ENCODE measurements at regions not wholly inside any gene's neighbourhood (a gene's known extent, or its start where the extent isn't known, plus 50 kb on each side); places are given as distances from the start of the nearest gene placed in this dataset. TPM values are rescaled to one million over a fixed set of nuclear protein-coding genes. Genes with fewer than 3 reads are reported as not detected.
A peak's percentile ranks its signal among the peaks of the same experiment; 100 is the strongest.
"Not testable (repeated sequence)": the region's sequence is repeated elsewhere in the genome, so short reads cannot be mapped to it uniquely, and the experiment has no call there.

DNA sequence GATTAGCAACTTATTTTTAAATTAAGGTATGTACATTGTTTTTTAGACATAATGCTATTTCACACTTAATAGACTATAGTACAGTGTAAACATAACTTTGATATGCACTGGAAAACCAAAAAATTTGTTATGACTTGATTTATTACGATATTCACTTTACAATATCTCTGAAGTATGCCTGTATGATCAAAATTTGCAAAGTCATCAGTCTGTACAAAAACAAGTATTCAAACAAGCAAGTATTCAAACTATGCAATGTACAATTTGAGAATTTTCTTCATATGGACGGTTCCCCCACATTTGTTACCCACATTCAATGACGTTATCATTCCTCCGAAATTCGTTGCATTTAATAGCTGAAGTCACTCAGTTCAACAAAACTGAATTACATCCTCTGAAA, 147.9 kb downstream of the AVL9 start:
- no peak overlapping the region for H3K4me3 ChIP-seq (ENCODE audit: low read depth, low read length, poor library complexity, severe bottlenecking)
- no peaks in the 10 kb centered on the region for H3K9me3 ChIP-seq (ENCODE audit: low read length)
- intact Hi-C loops (cut with micrococcal nuclease; ENCODE audit: unreplicated experiment): no loop called here
- ChIA-PET POLR2A (no interaction called here), CTCF (ENCODE audit: unreplicated experiment) (no interaction called here)
- no peak overlapping the region for H2AFZ ChIP-seq (ENCODE audit: low read length)
- no peaks in the 10 kb centered on the region for H3K36me3 ChIP-seq (ENCODE audit: insufficient read depth, low read length)
- H3K4me1 ChIP-seq (ENCODE audit: insufficient read depth, low read length, poor library complexity, severe bottlenecking): peaks cover 3% of the 10 kb centered on the region
- BruUV-seq (replicated peaks): no TSS peak
- no peaks in the 10 kb centered on the region for H4K20me1 ChIP-seq (ENCODE audit: insufficient read depth, low read length)
- no peak overlapping the region for H3K4me2 ChIP-seq (ENCODE audit: low read length)
- H3K9me2 ChIP-seq (ENCODE audit: insufficient read depth, low read length): no peaks in the 10 kb centered on the region
- DNase-seq (ENCODE audit: low spot score): no peak
- H3K79me2 ChIP-seq (ENCODE audit: insufficient read depth, low read depth, low read length): no peaks in the 10 kb centered on the region
- no peak for TF ChIP-seq EZH2phosphoT487 (IDR thresholded peaks at IDR 0.05; ENCODE audit: borderline replicate concordance, low read depth, low read length)
- no peak for TF ChIP-seq CTCF (conservative IDR thresholded peaks at IDR 0.05; ENCODE audit: low read length)
- no peak overlapping the region for H3K27ac ChIP-seq (ENCODE audit: low read depth, low read length, poor library complexity, severe bottlenecking)

GRCh38 chr7:32639122-32639521, 143.8 kb downstream of the AVL9 start:
- POLR2A ChIA-PET: no interaction called here
- TF ChIP-seq CTCF (conservative IDR thresholded peaks at IDR 0.05; ENCODE audit: low read length) (no peak), EZH2phosphoT487 (IDR thresholded peaks at IDR 0.05; ENCODE audit: borderline replicate concordance, low read depth, low read length) (no peak)
- BruUV-seq (replicated peaks): no TSS peak

GRCh38 chr7:32638479-32639121, 143.3 kb downstream of the AVL9 start:
- not testable (repeated sequence) for H3K4me1 ChIP-seq (ENCODE audit: insufficient read depth, low read length, poor library complexity, severe bottlenecking); H3K4me2 ChIP-seq (ENCODE audit: low read length); H3K79me2 ChIP-seq (ENCODE audit: insufficient read depth, low read depth, low read length); H3K4me3 ChIP-seq (ENCODE audit: low read depth, low read length, poor library complexity, severe bottlenecking); H3K27ac ChIP-seq (ENCODE audit: low read depth, low read length, poor library complexity, severe bottlenecking); H4K20me1 ChIP-seq (ENCODE audit: insufficient read depth, low read length); BruUV-seq (replicated peaks); H3K36me3 ChIP-seq (ENCODE audit: insufficient read depth, low read length); H2AFZ ChIP-seq (ENCODE audit: low read length); H3K9me3 ChIP-seq (ENCODE audit: low read length); H3K9me2 ChIP-seq (ENCODE audit: insufficient read depth, low read length)
- POLR2A ChIA-PET: interaction anchor here (2.1 kb wide), 1 partner anchor 143 kb away, joined by 7 read pairs; the partner anchor contains the start of gene AVL9
- CTCF ChIA-PET (ENCODE audit: unreplicated experiment): interaction anchor here (0.6 kb wide), 1 partner anchor 349 kb away, joined by 3 read pairs; no protein-coding TSS in a partner anchor
- intact Hi-C loops (cut with micrococcal nuclease; ENCODE audit: unreplicated experiment): loop anchor here (5.0 to 10.0 kb wide), 2 partner anchors 64 to 146 kb away; partner anchors contain the start of gene LSM5
- DNase-seq (ENCODE audit: low spot score): peak; percentile 26

More at GRCh38 chr7:32639122-32639521, 143.8 kb downstream of the AVL9 start:
- Histone ChIP-seq H4K20me1 (ENCODE audit: insufficient read depth, low read length) (no peaks in the 10 kb centered on the region), H3K9me3 (ENCODE audit: low read length) (no peaks in the 10 kb centered on the region), H2AFZ (ENCODE audit: low read length) (no peak overlapping the region), H3K4me2 (ENCODE audit: low read length) (no peak overlapping the region), H3K36me3 (ENCODE audit: insufficient read depth, low read length) (no peaks in the 10 kb centered on the region), H3K9me2 (ENCODE audit: insufficient read depth, low read length) (no peaks in the 10 kb centered on the region), H3K27ac (ENCODE audit: low read depth, low read length, poor library complexity, severe bottlenecking) (no peak overlapping the region), H3K4me3 (ENCODE audit: low read depth, low read length, poor library complexity, severe bottlenecking) (no peak overlapping the region), H3K79me2 (ENCODE audit: insufficient read depth, low read depth, low read length) (no peaks in the 10 kb centered on the region), H3K4me1 (ENCODE audit: insufficient read depth, low read length, poor library complexity, severe bottlenecking) (peaks cover 3% of the 10 kb centered on the region)
- intact Hi-C loops (cut with micrococcal nuclease; ENCODE audit: unreplicated experiment): loop anchor here (5.0 to 10.0 kb wide), 2 partner anchors 64 to 147 kb away; partner anchors contain the start of gene LSM5
- CTCF ChIA-PET (ENCODE audit: unreplicated experiment): no interaction called here
- no peak for DNase-seq (ENCODE audit: low spot score)

Small RNA genes lying in the stretch of these regions (microRNA-seq; reads per million reads assigned to microRNA genes)
- gene MIR550A2 (ENCODE audit: borderline replicate concordance): not detected
- not detected for gene MIR550B2 (ENCODE audit: borderline replicate concordance)

Small RNA genes lying in the stretch of these regions (small RNA-seq; reads per million reads assigned to genes)
- gene AC018645.1 (not detected), gene MIR550A2 (not detected), gene RF00322 (not detected)
